GM13976 (cell line): ENCODE measurements at regions not wholly inside any gene's neighbourhood (a gene's known extent, or its start where the extent isn't known, plus 50 kb on each side); places are given as distances from the start of the nearest gene placed in this dataset.

Source experiments
- DNase-seq: peaks from one replicate; pipeline ENCODE4 v3.0.0; 2012; ENCODE audit warnings: low spot score
- CTCF ChIP-seq: IDR thresholded peaks from 2 replicates; pipeline ENCODE4 v1.5.1; 2012; ENCODE audit warnings: borderline replicate concordance, mild to moderate bottlenecking; ENCODE audit not compliant: insufficient read depth; ENCODE audit errors: extremely low read depth, missing control alignments, control extremely low read depth
- in situ Hi-C: fragments of 300-500 bp; cut with MboI; formaldehyde crosslinking; loops from one replicate; pipeline ENCODE4 v1.12.0; 2022; ENCODE audit warnings: low sequenced_read_pairs, mixed read lengths, inconsistent platforms; ENCODE audit not compliant: unreplicated experiment

- DNase-seq = no peak
- no peak for TF ChIP-seq CTCF
- in situ Hi-C loops = no loop called here
Observed at GRCh38 chr9:19700699-19701098, 88.1 kb downstream of the SLC24A2 start.

GRCh38 chr9:19699756-19700155 lies 89.1 kb downstream of the SLC24A2 start:
- in situ Hi-C loops = no loop called here
- DNase-seq = no peak
- no peak for TF ChIP-seq CTCF

GRCh38 chr9:19698960-19699359 lies 89.9 kb downstream of the SLC24A2 start:
- DNase-seq = no peak
- in situ Hi-C loops = no loop called here
- no peak for TF ChIP-seq CTCF

- no peak for TF ChIP-seq CTCF
- DNase-seq = no peak
- in situ Hi-C loops = no loop called here
Observed at GRCh38 chr9:19694601-19695000, 94.2 kb downstream of the SLC24A2 start.

- TF ChIP-seq CTCF = no peak
- in situ Hi-C loops = no loop called here
- no peak for DNase-seq
Observed at GRCh38 chr9:19690128-19690527, 98.7 kb downstream of the SLC24A2 start.

- in situ Hi-C loops = no loop called here
- DNase-seq = no peak
- TF ChIP-seq CTCF = no peak
Observed at GRCh38 chr9:19689328-19690101, 99.3 kb downstream of the SLC24A2 start.
